HG03097 (cell line): ENCODE measurements at regions not wholly inside any gene's neighbourhood (a gene's known extent, or its start where the extent isn't known, plus 50 kb on each side); places are given as distances from the start of the nearest gene placed in this dataset.

Experiments
- ATAC-seq: cut with Tn5 transposase; IDR thresholded peaks from one replicate; pipeline ENCODE4 v1.9.1; 2021; ENCODE audit not compliant: unreplicated experiment, low FRiP score

- ATAC-seq: no peak
Measured at GRCh38 chr9:129476821-129477611, 143.9 kb downstream of the C9orf50 start.

GRCh38 chr9:129474740-129475404, 146.0 kb downstream of the C9orf50 start:
- ATAC-seq: no peak

- no peak for ATAC-seq
Measured at GRCh38 chr9:129473523-129474244, 147.2 kb downstream of the C9orf50 start.

- no peak for ATAC-seq
Measured at GRCh38 chr9:129472651-129473102, 148.2 kb downstream of the C9orf50 start.

GRCh38 chr9:129471201-129472019, 149.5 kb downstream of the C9orf50 start:
- no peak for ATAC-seq

- no peak for ATAC-seq
Measured at GRCh38 chr9:129469988-129470316, 150.9 kb downstream of the C9orf50 start.

GRCh38 chr9:129469188-129469987, 151.5 kb downstream of the C9orf50 start:
- ATAC-seq: no peak

GRCh38 chr9:129467739-129468666, 152.9 kb downstream of the C9orf50 start:
- ATAC-seq: no peak

- ATAC-seq: no peak
Measured at GRCh38 chr9:129467004-129467588, 153.8 kb downstream of the C9orf50 start.

GRCh38 chr9:129465834-129466535, 154.9 kb downstream of the C9orf50 start:
- no peak for ATAC-seq

GRCh38 chr9:129464972-129465833, 155.7 kb downstream of the C9orf50 start:
- no peak for ATAC-seq

- ATAC-seq: no peak
Measured at GRCh38 chr9:129463994-129464393, 156.9 kb downstream of the C9orf50 start.

GRCh38 chr9:129463477-129463876, 157.4 kb downstream of the C9orf50 start:
- no peak for ATAC-seq

- ATAC-seq: no peak
Measured at GRCh38 chr9:129462360-129462759, 158.5 kb downstream of the C9orf50 start.

GRCh38 chr9:129460323-129461261, 160.3 kb downstream of the C9orf50 start:
- ATAC-seq: peak; percentile 63
